Stimulated activated CD4-positive, alpha-beta T cell treated with anti-CD3 and anti-CD28 coated beads, Interleukin-4, amount 100 ng/mL, for 48 hours (primary cell): ENCODE measurements at regions not wholly inside any gene's neighbourhood (a gene's known extent, or its start where the extent isn't known, plus 50 kb on each side); places are given as distances from the start of the nearest gene placed in this dataset.
"Not testable (repeated sequence)": the region's sequence is repeated elsewhere in the genome, so short reads cannot be mapped to it uniquely, and the experiment has no call there.

Experiments used
- DNase-seq, 2 donors: peaks; one replicate each; pipeline ENCODE4 v3.0.0-alpha.2; 2020; ENCODE audit warnings: low read depth in 2 of 2

DNA sequence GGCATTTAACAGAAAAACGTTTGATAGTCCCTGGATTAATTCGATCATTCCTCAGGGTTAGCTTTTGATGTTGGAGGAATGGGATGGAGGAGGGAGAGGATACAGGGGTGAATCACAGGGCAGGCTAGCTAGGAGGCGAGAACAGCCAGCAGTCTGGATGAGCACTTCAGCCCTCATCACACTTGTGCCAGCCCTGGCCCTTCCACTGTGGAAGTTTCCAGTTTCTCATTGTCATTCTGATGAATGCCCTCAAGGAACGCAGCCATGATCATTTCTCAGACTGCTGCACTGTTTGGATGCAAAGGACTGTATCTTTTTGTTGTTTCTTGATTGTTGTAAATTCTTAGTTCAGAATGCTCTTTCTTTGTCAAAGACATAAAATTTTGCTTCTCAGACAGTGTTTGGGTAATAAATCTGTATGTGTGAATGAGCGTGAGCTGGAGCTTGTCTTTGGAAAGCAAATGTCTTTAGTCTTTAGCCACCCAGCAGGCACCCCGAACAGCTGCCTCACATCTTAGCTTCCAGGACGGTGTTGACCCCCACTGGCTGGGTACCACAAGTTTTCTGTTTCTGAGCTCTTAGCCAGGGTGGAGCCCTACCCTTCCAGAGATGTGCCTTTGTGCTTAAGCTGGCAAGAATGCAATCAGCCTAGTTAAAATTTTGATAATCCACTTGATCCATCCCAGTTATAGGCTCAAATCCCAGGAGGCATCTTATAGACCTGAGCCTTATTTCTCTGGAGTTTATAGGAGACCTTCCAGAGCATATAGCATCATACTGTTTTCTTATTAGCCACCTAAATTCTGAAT lies 121.1 kb downstream of the PDCD6IP start:
- DNase-seq, result no peak

DNA sequence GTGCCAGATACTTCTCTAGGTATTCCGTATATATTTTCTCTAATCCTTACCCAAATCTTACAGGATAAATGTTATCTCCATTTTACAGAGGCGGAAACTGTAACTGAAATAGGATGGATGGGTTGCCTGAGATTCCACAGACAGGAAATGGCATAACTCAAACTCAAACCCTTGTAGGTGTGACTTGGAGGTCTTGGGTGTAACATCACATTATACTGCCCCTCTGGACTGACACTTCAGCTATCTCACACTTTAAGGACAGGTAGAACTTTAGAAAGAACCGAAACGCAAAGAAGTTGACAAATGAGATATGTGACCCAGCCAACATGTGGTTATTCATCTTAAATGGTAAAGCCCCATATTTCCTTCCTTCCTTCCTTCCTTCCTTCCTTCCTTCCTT lies 122.1 kb downstream of the PDCD6IP start:
- no peak for DNase-seq

DNA sequence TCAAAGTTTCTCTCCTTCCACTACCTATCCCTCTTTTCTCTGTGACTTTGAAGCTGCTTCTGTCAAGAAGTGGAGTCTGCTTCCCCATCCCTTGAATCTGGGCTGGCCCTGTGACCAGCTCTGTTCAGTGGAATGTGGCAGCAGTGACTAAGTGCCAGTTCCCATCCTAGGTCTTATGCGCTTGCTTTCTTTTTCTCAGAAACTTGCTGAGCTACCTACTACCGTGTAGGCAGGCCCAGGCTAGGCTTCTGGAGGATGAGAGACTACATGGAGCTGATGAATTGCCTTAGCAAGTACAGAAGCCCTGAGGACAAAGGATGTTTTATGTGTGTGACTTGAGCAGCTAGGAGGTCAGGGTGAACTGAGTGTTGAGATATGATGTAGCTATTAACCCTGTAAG lies 123.2 kb downstream of the PDCD6IP start:
- no peak for DNase-seq

DNA sequence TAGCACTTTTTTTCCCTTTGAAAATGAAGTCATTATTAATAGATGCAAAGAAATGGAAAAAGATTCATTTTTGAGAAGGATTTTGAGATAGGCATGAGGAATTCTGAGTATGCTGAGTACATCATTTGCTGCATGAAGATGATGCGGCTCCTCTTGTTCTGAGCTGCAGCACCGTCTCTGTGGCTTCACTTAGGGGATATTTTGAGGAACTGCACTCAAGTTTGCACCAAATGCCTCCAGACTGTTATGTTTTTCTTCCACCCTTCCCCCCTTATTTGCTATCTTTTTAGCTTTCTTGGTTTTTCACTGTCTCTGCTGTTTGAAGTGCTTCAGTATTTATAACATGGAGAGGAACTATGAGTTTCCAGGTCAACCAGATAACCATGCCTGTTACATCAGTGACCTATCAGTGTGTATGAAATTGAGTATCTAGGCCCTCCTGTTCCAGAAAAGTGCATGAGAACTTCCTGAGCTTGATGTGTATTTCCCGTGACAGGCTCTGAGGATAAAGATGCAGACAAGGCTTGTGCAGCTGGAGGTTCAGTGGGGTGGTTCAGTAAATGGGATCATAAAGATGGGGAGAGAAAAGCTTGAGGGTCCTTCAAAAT lies 128.7 kb downstream of the PDCD6IP start:
- DNase-seq, result no peak

DNA sequence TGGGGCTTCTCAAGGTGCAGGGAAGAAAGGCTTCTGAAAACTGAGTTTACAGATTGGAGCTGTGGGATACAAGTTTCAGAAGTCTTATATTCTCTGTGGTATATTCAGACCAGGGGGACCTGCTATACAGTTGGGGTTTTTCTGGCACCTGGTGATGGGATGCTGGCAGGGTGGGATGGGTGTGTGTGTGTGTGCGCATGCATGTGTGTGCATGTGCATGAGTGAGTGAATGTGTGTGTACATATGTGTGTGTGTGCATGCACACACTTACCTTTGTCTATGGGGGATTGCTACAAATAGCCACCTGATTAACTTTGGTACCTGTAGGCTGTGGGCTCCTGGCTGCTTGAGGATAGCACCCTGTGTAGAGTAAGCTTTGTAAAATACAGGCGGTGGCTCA lies 131.4 kb downstream of the PDCD6IP start:
- no peak for DNase-seq

DNA sequence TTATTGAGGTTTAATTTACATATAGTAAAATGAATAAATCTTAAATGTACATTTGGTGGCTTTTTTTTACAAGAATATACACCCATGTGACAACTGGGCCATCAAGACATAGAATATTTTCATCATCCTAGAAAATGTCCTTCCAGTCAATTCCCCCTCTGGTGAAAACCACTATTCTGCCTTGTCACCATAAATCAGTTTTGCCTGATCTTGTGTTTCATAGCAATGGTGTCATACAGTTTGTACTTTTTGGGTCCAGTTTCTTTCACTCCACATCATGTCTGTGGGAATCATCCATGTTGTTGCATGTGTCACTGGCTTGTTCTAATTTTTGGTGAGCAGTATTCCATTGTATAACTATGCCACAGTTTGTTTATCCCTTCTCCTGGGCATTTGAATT lies 133.1 kb downstream of the PDCD6IP start:
- no peak for DNase-seq

DNA sequence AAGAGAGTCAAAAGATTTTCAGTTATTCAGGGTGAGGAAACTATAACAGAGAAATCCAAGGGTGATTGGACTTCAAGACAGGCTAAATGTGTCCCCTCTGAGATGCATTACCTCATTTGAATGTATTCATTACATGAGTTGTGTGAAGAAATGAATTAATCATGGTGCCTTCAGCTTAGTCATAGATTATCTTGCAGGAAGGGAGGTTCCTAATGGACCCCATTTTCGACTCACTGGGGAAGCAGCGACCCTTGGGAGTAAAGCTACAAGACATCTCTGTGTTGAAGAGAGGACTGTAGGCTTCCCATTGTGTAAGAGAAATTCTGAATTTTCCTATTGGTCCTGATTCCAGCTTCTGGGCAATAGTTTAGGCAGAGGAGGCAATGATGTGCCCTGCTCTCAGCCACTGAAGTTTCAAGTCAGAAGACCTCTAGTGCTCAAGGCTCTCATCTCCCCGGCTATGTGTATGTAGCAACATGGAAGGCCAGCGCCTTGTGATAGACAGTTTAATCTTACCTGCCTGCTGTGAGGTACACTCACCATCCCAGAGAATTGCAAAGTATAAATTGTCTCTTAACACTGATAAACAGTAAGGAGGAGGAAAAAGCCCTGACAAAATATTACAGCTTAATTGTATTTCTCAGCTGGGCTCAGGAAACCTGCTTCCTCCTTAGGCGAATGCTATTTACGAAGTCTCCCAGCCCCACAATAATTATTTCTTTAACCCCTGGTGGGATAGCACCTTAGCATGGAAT lies 133.8 kb downstream of the PDCD6IP start:
- no peak for DNase-seq

DNA sequence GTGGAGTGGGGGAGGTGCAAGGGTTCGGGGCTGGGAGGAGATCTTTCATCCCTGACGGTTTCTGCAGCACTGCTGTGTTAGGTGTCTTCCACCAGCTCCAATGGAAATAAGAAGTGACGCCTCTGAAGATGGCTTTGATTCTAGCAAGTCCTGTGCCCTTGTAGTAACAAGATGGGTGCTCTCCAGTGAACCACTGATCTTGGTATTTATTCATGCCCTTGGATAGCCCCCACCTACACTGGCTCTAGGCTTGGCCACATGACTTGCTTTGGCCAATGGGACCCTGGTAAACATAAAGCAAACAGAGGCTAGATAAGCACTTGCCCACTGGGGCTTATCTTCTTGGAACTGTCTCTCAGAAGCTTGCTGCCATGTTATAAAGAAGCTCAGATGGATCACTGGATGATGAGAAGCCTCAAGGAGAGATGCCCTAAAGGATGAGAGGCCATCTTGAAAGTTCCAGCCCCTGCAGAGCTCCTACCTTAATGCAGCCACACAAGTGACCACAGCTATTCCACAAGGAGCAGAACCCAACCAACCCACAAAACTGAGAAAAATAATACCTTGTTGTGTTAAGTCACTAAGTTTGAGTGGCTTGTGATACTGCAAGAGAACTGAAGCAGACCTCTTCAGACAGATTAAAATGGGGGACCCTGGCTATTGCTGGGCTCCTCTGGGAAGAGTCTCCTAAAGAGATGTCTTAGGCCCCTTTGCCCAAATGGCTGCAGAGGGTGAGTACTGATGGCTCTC lies 137.9 kb downstream of the PDCD6IP start:
- DNase-seq, result no peak

DNA sequence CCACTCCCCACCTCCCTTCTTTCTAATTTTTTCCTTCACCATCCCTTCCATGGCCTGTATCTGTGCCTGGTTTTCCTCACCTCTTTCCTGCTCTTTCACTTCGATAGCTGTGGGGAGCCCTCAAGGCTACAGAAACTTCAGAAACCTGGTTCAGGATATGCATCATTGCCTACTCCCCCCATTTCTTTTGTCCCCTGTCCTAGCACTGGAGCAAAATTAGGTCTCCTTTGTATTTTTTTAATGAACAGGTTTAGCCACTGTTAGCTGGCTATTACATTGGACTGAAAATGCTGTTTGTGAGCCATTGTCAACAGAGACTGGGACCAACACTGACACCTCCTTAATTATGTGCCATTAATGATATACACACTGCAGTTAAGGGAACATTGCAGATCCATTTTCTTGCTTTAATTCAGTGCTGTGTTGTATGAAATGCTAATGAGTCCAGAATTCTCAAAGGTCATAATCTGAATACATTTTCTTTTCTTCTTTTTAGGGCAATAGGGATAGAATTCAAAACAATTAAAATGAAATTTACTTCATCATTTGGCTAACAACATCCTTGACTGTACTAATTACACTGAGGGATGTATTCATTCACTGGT lies 138.6 kb downstream of the PDCD6IP start:
- DNase-seq, result no peak

DNA sequence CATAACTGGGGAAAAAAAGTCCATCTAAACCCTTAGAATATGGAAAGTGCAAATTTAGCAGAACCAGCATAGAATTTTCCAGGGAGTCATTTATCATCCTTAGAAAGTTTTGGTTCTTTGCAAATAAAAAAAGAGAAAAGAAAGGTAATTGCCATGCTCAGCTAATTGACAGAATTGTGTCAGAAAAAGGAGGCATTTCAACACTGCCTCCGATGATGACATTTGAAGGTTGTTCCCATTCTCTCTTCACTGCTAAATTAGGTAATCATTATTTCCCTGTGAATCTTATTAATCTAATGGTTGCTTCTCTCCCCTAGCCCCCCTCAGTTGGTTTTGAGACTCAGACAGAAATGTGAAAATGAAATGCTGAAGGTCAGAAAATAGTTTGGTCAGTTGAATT lies 139.2 kb downstream of the PDCD6IP start:
- no peak for DNase-seq

DNA sequence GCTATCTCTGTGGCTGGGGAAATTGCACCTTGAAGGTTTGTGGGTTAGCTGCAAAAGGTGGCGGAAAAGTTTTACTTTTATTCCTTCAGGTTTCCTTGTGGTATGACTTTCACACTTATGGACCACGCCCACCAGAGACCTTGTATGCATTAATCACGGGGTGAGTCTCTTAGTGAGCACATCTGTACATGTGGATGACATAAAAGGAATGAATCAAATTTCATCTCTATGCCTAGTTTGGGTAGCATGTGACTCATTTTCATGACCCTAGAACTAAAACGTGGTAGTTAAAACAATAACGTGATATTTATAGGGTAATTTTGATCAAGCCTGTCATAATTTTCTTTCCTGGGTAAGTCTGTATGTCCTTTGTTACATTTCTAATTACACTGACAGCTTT lies 141.7 kb downstream of the PDCD6IP start:
- no peak for DNase-seq

DNA sequence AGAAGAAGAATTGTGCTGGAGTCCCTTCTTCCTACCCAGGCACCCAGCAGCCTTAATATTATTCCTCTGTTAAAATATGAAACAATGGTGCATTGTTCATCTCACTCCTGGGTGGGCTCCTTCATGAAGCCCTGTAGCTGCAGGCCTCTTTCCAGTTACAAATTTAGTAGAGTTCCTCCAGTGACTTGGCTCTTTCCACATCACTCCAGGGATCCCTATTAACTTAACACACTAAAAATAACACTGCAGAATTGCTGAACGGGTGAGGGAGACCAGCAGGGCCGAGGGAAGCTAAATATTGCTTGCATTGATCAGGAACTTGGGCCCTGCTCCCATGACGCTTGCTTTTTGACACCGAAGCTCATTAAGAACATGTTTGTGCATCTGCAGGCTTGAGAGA lies 142.3 kb downstream of the PDCD6IP start:
- DNase-seq, result no peak

DNA sequence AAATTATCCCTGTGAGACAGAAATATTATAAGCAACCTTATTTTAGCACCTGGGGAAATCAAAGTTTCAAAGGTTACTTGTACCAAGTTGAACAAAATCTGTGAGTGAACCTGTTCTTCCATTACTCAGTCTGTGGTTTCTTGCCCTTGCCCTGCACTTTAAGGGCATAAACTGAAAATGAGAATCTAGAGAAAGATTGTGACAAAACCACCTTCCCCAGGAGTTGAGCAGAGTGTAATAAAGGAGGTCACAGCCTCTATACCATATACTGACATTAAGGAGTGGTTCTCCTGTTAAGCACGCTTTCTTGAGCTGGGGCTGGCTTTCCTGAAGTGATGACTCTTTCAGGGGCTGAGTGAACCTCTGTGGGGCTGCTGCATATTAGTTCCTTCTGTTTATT lies 143.4 kb downstream of the PDCD6IP start:
- DNase-seq, result no peak

DNA sequence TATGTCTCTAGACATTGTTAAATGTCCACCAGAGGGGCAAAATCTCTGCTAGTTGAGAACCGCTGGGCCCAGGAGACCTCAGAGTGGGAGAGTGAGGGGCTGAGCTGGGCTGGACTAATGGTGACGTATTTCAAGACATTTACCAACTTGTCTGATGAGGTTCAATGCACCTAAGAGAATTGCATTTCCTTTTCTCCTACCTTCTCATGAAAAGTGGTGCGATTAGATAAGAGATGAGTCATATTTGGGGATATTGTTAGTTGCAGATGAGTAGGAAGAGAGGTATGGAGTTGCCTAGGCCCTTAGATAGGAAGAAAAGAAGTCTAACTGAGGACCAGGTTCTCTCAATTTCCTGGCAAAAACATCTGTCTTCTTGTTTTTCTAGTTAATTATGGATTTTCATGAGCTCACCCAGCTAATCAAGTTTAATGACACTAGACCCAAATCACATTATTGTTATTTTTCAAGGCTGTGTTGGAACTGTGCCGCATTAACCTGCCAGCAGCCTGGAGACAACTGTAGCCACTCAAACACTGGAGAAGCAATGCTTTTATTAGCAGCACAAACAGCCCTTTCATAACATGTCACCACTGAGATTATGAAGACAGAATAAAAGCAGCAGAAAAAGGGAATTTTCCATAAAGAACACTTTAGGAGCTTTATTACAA lies 144.2 kb downstream of the PDCD6IP start:
- no peak for DNase-seq

DNA sequence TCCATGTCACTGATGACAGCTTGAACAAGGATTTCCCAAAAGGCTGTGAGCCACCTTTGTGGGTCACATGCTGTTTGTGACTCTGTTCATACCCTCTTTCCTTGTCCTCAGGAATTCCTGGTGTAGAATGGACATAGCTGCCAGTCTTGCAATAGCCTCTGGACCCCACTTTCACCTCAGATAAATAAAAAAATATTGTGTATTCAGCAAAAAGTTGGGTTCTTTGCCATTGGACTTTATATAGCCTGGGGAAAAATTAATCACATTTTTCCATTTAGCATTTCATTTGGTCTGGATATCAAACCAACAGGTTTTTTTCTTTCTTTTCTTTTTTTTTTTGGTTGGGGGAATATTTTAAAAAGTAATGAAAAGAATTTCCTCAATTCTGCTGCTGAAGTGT lies 144.8 kb downstream of the PDCD6IP start:
- no peak for DNase-seq

DNA sequence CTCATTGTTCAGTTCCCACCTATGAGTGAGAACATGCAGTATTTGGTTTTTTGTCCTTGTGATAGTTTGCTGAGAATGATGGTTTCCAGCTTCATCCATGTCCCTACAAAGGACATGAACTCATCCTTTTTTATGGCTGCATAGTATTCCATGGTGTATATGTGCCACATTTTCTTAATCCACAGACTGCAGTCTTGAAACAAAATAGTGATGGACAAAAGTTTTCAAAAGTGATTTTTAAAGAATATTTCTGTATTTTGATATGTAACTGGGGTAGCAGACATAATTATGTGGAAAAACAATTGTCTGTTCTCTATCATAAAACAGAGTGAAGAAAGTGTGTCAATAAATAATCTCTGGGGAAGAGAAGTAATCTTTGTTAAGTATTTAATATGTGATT lies 148.2 kb downstream of the PDCD6IP start:
- not testable (repeated sequence) for DNase-seq

DNA sequence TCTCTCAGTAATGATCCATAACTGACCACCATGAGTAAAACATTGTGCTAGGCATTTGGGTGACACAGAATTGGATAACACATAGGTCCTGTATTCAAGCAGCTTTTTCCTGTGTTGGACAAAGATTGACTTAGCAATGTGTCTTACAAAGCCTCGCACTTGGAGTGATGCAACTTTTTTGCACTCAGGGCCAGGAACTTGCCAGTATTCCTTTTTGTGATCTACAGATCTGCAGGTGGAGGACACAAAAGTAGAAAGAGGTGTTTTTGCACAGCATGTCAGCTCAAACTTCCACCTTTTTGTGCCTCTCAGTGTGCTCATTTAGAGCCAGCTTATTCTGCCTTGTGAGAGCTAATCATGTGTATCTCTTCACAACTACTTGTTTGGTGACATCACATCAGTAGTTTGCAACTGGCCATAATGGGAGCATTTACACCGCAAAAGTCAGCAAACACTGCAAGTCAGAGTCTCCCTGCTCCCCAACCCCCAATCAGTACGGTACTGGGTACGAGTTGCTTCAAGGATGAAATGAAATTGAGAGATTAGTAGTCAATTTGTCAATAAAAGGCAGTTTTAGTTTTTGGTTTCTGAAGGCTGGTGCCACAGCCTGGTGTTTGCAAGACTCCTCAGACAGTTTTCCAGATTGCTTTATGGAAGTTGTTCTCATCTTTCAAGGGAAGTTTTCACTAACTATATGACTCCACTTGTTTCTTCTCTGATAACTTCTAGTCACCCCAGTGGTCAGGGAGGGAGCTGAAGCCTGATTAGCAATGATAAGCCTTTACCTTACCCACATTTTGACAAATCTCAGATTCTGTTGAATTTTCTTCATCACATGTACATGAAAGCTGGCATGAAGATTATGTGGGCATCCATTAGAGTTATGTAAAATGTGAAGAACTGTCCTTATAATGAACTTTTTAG lies 149.1 kb downstream of the PDCD6IP start:
- no peak for DNase-seq

DNA sequence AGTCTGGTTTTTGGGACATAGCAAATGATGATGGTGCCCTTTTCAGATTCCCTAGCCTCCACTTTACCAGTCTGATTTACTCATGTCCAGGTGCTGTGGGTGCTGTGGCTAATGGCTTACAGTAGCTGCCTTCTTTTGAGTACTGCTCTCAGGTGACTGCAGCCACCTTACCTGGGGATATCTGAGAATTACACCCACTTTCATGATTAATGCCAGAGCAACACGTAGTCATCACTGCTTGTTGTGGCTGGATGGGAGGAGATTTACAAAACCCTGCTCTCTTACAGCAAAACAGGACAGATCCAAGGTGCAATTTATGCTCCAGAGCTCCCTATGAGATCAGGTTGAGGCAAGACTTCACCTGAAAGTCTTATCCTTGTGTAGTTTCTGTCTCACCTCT lies 150.6 kb downstream of the PDCD6IP start:
- no peak for DNase-seq

DNA sequence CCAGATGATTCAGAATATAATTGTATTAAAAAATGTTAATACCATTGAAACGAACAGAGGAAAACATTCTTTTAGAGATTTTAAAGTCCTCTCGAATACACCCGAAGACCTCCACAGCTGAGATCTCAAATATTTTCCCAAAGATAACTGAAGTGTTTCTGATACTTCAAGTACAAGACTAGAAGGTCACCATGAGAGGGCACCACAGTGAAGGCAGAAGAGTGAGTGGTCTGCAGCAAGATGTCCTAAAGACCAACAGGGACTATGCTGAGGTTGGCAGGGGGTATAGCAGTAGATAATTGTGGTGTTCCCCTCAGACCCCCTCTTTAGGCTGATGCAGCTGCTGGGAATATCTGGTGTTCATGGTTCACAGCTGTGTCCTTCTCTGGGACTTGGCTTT lies 156.5 kb downstream of the PDCD6IP start:
- DNase-seq, result no peak

DNA sequence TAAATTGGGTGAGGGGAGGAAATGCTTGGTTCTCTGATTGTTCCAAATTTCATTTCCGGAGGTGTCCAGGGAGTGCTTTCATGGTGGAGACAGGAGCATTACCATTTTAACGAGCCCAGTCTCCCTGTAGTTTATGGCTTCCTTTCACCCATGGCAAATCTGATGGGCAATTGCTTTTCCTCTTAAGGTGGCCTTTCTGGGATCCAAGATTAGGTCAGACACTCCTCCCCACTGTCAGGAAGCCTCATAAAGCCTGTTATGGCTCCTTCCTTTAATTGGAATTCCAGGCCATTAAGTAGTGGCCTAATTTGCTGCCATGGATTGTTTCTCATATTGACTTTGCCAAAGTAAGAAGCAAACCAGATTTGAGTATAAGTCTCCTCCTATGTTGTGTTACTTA lies 157.8 kb downstream of the PDCD6IP start:
- DNase-seq, result no peak
